ENCODE measurements at regions not wholly inside any gene's neighbourhood (a gene's known extent, or its start where the extent isn't known, plus 50 kb on each side); places are given as distances from the start of the nearest gene placed in this dataset.

DNA sequence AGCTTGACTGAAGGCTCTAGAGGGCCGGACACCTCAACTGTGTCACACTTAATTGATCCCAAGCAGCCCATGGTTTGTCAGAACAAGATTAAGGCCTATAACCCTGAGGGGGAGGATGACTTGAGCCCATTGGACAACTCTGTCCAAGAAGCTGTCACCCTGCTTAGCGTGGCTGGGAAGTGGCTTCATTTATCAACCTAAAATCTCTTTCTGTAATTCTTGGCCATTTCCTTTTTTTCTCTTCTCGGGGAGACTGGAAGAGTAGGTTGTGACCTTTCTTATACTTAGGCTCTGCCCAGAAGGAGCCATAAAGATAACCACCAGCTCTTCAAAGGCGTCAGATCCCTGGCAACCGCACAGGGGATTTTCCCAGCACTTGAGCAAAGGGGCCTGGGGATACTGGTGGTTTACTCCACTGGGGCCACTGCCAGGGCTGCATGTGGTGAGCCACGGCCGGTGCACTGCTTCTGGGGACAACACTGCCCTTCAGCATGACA is 265.5 kb downstream of the CYRIA start:
- TF ChIP-seq TCF4 (CRISPR knock-in tag; IDR thresholded peaks at IDR 0.05; ENCODE audit: borderline replicate concordance) (no peak), CSDC2 (CRISPR knock-in tag; IDR thresholded peaks at IDR 0.05) (no peak), PPARA (CRISPR knock-in tag; IDR thresholded peaks at IDR 0.05; ENCODE audit: borderline replicate concordance) (no peak), ZC3H10 (CRISPR knock-in tag; IDR thresholded peaks at IDR 0.05) (no peak), ZNF70 (CRISPR knock-in tag; IDR thresholded peaks at IDR 0.05) (no peak), ZNF8 (CRISPR knock-in tag; IDR thresholded peaks at IDR 0.05) (no peak), ESRRG (CRISPR knock-in tag; IDR thresholded peaks at IDR 0.05) (no peak), BACH2 (CRISPR knock-in tag; IDR thresholded peaks at IDR 0.05; ENCODE audit: borderline replicate concordance) (no peak), ARNTL (CRISPR knock-in tag; IDR thresholded peaks at IDR 0.05; ENCODE audit: borderline replicate concordance, low read depth) (no peak), ZFP3 (CRISPR knock-in tag; IDR thresholded peaks at IDR 0.05) (no peak), RARB (CRISPR knock-in tag; IDR thresholded peaks at IDR 0.05) (no peak), ZNF565 (CRISPR knock-in tag; conservative IDR thresholded peaks at IDR 0.05; ENCODE audit: low read depth) (no peak), ISL1 (CRISPR knock-in tag; IDR thresholded peaks at IDR 0.05) (no peak), SNAI2 (CRISPR knock-in tag; IDR thresholded peaks at IDR 0.05) (no peak), ZFP30 (CRISPR knock-in tag; IDR thresholded peaks at IDR 0.05) (no peak)
- TF ChIP-seq, protein P1, sequence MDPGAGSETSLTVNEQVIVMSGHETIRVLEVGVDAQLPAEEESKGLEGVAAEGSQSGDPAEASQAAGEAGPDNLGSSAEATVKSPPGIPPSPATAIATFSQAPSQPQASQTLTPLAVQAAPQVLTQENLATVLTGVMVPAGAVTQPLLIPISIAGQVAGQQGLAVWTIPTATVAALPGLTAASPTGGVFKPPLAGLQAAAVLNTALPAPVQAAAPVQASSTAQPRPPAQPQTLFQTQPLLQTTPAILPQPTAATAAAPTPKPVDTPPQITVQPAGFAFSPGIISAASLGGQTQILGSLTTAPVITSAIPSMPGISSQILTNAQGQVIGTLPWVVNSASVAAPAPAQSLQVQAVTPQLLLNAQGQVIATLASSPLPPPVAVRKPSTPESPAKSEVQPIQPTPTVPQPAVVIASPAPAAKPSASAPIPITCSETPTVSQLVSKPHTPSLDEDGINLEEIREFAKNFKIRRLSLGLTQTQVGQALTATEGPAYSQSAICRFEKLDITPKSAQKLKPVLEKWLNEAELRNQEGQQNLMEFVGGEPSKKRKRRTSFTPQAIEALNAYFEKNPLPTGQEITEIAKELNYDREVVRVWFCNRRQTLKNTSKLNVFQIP (CRISPR knock-in tag; IDR thresholded peaks at IDR 0.05; ENCODE audit: borderline replicate concordance, low read depth): no peak
- TF ChIP-seq, protein P2, sequence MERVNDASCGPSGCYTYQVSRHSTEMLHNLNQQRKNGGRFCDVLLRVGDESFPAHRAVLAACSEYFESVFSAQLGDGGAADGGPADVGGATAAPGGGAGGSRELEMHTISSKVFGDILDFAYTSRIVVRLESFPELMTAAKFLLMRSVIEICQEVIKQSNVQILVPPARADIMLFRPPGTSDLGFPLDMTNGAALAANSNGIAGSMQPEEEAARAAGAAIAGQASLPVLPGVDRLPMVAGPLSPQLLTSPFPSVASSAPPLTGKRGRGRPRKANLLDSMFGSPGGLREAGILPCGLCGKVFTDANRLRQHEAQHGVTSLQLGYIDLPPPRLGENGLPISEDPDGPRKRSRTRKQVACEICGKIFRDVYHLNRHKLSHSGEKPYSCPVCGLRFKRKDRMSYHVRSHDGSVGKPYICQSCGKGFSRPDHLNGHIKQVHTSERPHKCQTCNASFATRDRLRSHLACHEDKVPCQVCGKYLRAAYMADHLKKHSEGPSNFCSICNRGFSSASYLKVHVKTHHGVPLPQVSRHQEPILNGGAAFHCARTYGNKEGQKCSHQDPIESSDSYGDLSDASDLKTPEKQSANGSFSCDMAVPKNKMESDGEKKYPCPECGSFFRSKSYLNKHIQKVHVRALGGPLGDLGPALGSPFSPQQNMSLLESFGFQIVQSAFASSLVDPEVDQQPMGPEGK (CRISPR knock-in tag; IDR thresholded peaks at IDR 0.05; ENCODE audit: borderline replicate concordance): no peak
- TF ChIP-seq, protein P3, sequence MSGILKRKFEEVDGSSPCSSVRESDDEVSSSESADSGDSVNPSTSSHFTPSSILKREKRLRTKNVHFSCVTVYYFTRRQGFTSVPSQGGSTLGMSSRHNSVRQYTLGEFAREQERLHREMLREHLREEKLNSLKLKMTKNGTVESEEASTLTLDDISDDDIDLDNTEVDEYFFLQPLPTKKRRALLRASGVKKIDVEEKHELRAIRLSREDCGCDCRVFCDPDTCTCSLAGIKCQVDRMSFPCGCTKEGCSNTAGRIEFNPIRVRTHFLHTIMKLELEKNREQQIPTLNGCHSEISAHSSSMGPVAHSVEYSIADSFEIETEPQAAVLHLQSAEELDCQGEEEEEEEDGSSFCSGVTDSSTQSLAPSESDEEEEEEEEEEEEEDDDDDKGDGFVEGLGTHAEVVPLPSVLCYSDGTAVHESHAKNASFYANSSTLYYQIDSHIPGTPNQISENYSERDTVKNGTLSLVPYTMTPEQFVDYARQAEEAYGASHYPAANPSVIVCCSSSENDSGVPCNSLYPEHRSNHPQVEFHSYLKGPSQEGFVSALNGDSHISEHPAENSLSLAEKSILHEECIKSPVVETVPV (CRISPR knock-in tag; IDR thresholded peaks at IDR 0.05): no peak
- TF ChIP-seq, protein P4, sequence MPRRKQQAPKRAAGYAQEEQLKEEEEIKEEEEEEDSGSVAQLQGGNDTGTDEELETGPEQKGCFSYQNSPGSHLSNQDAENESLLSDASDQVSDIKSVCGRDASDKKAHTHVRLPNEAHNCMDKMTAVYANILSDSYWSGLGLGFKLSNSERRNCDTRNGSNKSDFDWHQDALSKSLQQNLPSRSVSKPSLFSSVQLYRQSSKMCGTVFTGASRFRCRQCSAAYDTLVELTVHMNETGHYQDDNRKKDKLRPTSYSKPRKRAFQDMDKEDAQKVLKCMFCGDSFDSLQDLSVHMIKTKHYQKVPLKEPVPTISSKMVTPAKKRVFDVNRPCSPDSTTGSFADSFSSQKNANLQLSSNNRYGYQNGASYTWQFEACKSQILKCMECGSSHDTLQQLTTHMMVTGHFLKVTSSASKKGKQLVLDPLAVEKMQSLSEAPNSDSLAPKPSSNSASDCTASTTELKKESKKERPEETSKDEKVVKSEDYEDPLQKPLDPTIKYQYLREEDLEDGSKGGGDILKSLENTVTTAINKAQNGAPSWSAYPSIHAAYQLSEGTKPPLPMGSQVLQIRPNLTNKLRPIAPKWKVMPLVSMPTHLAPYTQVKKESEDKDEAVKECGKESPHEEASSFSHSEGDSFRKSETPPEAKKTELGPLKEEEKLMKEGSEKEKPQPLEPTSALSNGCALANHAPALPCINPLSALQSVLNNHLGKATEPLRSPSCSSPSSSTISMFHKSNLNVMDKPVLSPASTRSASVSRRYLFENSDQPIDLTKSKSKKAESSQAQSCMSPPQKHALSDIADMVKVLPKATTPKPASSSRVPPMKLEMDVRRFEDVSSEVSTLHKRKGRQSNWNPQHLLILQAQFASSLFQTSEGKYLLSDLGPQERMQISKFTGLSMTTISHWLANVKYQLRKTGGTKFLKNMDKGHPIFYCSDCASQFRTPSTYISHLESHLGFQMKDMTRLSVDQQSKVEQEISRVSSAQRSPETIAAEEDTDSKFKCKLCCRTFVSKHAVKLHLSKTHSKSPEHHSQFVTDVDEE (CRISPR knock-in tag; IDR thresholded peaks at IDR 0.05): no peak
- TF ChIP-seq, protein P5, sequence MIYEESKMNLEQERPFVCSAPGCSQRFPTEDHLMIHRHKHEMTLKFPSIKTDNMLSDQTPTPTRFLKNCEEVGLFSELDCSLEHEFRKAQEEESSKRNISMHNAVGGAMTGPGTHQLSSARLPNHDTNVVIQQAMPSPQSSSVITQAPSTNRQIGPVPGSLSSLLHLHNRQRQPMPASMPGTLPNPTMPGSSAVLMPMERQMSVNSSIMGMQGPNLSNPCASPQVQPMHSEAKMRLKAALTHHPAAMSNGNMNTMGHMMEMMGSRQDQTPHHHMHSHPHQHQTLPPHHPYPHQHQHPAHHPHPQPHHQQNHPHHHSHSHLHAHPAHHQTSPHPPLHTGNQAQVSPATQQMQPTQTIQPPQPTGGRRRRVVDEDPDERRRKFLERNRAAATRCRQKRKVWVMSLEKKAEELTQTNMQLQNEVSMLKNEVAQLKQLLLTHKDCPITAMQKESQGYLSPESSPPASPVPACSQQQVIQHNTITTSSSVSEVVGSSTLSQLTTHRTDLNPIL (CRISPR knock-in tag; IDR thresholded peaks at IDR 0.05; ENCODE audit: low read depth): no peak
- no peak for ATAC-seq

DNA sequence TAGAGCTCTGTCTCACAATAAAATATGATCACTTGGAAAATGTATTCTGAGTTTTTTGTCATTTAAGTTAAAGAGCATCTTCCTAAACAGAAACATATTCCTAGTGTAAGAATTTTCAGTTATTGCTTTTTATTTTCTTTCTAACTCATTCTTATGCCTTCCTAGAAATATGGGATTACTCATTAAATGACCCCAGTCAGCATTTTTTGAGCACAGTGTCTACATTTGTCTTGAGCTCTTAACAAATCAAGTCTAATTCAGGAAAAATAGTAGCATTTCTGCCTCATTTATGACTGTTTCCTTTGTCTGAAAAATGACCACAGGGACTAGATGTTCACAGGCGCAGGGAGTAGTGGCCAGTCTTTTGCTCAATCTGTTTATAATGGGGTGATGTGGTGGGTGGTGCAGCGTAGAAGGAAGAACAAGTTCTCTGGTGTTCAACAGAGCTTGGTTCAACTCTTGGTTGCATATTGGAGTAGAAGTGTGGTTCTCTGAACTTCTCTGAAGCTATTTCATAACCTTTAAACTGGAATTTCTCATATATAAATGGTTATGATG is 267.1 kb downstream of the CYRIA start:
- no peak for TF ChIP-seq TOX (CRISPR knock-in tag; IDR thresholded peaks at IDR 0.05; ENCODE audit: borderline replicate concordance)
- no peak for TF ChIP-seq ESRRG (CRISPR knock-in tag; IDR thresholded peaks at IDR 0.05)
- no peak for TF ChIP-seq RARB (CRISPR knock-in tag; IDR thresholded peaks at IDR 0.05)
- TF ChIP-seq, protein P3 (CRISPR knock-in tag; IDR thresholded peaks at IDR 0.05): no peak
- ATAC-seq: no peak
